ENCODE measurements at regions not wholly inside any gene's neighbourhood (a gene's known extent, or its start where the extent isn't known, plus 50 kb on each side); places are given as distances from the start of the nearest gene placed in this dataset.
A peak's percentile ranks its signal among the peaks of the same experiment; 100 is the strongest.

DNA sequence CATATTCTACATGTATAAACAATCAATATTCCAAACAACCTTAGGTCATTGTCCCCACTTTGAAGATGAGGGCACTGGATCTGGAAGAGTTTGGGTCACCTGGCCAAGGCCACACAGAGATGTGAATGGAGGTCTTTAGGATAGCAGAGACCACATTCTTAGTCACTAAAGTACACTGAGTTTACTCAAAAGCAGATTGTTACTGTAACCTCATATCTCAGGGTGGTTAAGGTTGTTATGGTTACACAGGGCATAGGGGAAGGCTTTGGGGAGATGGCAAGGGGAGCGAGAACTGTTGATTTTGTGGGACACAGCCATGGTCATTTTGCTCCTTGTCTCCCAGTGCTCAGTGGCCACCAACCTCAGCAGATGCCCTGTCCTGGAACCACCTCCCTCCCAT lies 109.4 kb downstream of the GATA6 start:
- Histone ChIP-seq H3K27me3 (ENCODE audit: control insufficient read depth, insufficient read depth, low read length) (no peaks in the 10 kb centered on the region), H3K4me3 (ENCODE audit: low read depth, low read length) (no peak overlapping the region), H3K27ac (ENCODE audit: low read depth, low read length) (no peak overlapping the region), H3K9me3 (ENCODE audit: control insufficient read depth, insufficient read depth, low read length) (peaks cover 4% of the 10 kb centered on the region)
- TF ChIP-seq, protein P1, sequence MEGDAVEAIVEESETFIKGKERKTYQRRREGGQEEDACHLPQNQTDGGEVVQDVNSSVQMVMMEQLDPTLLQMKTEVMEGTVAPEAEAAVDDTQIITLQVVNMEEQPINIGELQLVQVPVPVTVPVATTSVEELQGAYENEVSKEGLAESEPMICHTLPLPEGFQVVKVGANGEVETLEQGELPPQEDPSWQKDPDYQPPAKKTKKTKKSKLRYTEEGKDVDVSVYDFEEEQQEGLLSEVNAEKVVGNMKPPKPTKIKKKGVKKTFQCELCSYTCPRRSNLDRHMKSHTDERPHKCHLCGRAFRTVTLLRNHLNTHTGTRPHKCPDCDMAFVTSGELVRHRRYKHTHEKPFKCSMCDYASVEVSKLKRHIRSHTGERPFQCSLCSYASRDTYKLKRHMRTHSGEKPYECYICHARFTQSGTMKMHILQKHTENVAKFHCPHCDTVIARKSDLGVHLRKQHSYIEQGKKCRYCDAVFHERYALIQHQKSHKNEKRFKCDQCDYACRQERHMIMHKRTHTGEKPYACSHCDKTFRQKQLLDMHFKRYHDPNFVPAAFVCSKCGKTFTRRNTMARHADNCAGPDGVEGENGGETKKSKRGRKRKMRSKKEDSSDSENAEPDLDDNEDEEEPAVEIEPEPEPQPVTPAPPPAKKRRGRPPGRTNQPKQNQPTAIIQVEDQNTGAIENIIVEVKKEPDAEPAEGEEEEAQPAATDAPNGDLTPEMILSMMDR (IDR thresholded peaks at IDR 0.05; ENCODE audit: low read depth, low read length): no peak
- DNase-seq (ENCODE audit: low read depth, low spot score): no peak
- ChIA-PET POLR2A (no interaction called here), CTCF (no interaction called here)

DNA sequence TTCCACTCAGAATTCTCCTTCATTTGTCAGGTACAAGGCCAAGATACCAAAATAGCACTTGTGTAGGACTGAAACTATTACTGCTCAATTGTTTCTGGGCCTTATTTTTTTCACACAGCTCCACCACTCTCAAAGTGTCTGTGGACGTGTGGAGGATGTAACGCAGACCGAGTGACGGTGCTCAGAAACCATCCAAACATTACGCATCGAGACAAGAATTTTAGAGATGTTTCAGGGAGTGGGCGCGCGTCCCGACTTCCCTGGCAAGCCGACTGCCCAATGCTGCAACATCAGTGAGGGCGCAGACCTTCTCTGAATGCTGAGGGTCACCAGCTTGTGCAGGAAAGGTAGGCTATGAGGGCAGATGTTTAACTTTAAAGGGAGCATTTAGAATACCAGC lies 108.4 kb downstream of the GATA6 start:
- TF ChIP-seq, protein P1 (IDR thresholded peaks at IDR 0.05; ENCODE audit: low read depth, low read length): no peak
- Histone ChIP-seq H3K27ac (ENCODE audit: low read depth, low read length) (no peak overlapping the region), H3K9me3 (ENCODE audit: control insufficient read depth, insufficient read depth, low read length) (peaks cover 4% of the 10 kb centered on the region), H3K27me3 (ENCODE audit: control insufficient read depth, insufficient read depth, low read length) (peaks cover 5% of the 10 kb centered on the region), H3K4me3 (ENCODE audit: low read depth, low read length) (no peak overlapping the region)
- ChIA-PET CTCF (no interaction called here), POLR2A (no interaction called here)
- DNase-seq (ENCODE audit: low read depth, low spot score): peak; percentile 21

DNA sequence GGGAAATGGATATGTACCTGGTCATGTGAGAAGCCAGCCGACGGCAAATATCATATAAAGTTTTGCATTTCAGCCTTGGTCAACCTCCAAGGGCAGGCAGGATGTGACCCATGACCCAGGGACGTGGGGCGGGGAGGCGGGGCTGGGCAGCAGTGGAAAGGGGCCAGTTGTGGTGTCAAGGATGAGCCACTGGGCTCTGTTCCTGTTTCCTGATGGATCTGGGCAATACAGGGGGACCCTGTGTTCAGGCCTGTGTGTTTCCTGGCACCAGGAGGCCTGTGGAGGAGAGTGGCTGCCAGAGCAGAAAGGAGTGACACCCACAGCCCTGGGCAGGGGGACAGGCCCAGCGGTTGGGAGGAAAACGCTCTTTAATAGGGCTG lies 106.9 kb downstream of the GATA6 start:
- Histone ChIP-seq H3K27me3 (ENCODE audit: control insufficient read depth, insufficient read depth, low read length) (peaks cover 15% of the 10 kb centered on the region), H3K9me3 (ENCODE audit: control insufficient read depth, insufficient read depth, low read length) (no peaks in the 10 kb centered on the region; the same call in 1 of the 2 replicates), H3K4me3 (ENCODE audit: low read depth, low read length) (no peak overlapping the region), H3K27ac (ENCODE audit: low read depth, low read length) (no peak overlapping the region)
- CTCF ChIA-PET: no interaction called here
- POLR2A ChIA-PET: no interaction called here
- no peak for DNase-seq (ENCODE audit: low read depth, low spot score)
- TF ChIP-seq, protein P1 (IDR thresholded peaks at IDR 0.05; ENCODE audit: low read depth, low read length): no peak

DNA sequence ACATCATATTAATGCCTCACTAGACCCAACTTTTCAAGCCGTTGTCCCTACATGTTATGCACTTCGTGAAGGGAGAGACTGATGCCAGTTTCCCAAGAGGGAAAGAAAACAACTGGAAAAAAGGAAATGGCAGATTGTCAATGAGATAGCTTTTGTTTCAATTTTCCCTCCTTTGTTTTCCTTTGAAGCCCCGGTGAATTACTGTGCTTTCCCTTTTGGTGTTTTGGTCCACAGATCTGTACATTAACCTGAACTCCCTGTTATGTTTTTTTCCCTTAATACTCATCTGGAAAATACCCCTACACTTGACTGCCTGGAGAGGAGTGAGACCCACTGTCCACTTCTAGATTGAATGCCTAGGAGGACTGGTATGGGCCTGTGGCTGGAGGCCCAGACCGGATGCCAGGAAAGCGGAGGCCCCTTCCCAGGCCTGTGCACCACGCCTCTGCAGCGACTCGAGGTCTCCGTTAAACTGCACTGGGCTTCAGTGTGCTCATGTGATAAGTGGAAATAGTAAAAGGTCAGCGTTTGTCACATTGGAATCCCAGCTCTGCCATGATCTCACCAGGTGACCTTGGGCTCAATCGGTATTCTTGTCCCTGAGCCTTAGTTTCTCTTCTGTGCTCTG lies 106.4 kb downstream of the GATA6 start:
- no peak overlapping the region for H3K27ac ChIP-seq (ENCODE audit: low read depth, low read length)
- DNase-seq (ENCODE audit: low read depth, low spot score): no peak
- TF ChIP-seq, protein P1 (IDR thresholded peaks at IDR 0.05; ENCODE audit: low read depth, low read length): no peak
- ChIA-PET CTCF (no interaction called here), POLR2A (no interaction called here)
- no peaks in the 10 kb centered on the region; the same call in 1 of the 2 replicates for H3K9me3 ChIP-seq (ENCODE audit: control insufficient read depth, insufficient read depth, low read length)
- H3K4me3 ChIP-seq (ENCODE audit: low read depth, low read length): no peak overlapping the region
- peaks cover 19% of the 10 kb centered on the region for H3K27me3 ChIP-seq (ENCODE audit: control insufficient read depth, insufficient read depth, low read length)

DNA sequence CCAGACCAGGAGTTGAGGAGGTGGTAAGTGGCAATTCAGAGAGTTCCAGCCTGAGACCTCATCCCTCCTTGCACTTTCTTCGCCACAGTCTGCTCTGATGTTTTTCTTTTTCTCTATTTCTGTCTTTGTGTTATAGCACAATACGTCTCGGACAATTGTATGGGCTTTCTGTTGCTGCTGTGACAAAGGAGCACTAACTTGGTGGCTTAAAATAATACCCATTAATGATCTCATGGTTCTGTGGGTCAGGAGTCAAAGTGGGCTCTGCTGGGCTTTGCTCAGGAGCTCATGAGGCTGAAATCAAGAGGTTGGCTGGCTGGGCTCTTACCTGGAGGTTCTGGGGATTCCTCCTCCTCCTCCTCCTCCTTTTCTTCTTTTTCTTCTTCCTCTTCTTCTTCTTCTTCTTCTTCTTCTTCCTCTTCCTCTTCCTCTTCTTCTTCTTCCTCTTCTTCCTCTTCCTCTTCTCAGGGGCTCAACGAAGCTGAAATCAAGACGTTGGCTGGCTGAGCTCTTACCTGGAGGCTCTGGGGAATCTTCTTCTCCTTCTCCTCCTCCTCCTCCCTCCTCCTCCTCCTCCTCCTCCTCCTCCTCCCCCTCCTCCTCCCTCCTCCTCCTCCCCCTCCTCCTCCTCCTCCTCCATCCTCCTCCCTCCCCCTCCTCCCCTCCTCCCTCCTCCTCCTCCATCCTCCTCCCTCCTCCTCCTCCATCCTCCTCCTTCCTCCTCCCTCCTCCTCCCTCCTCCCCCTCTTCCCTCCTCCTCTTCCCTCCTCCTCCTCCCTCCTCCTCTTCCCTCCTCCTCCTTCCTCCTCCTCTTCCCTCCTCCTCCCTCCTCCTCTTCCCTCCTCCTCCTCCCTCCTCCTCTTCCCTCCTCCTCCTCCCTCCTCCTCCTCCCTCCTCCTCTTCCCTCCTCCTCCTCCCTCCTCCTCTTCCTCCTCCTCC lies 104.0 kb downstream of the GATA6 start:
- no peak for DNase-seq (ENCODE audit: low read depth, low spot score)
- H3K4me3 ChIP-seq (ENCODE audit: low read depth, low read length): no peak overlapping the region
- ChIA-PET CTCF (interaction anchor here (0.6 kb wide), 1 partner anchor 9 kb away, joined by 3 read pairs; no protein-coding TSS in a partner anchor), POLR2A (no interaction called here)
- H3K27ac ChIP-seq (ENCODE audit: low read depth, low read length): no peak overlapping the region
- no peaks in the 10 kb centered on the region; the same call in 1 of the 2 replicates for H3K9me3 ChIP-seq (ENCODE audit: control insufficient read depth, insufficient read depth, low read length)
- TF ChIP-seq, protein P1 (IDR thresholded peaks at IDR 0.05; ENCODE audit: low read depth, low read length): no peak
- peaks cover 26% of the 10 kb centered on the region for H3K27me3 ChIP-seq (ENCODE audit: control insufficient read depth, insufficient read depth, low read length)

Measured in AG04450 (cell line).